ENCODE measurements at regions not wholly inside any gene's neighbourhood (a gene's known extent, or its start where the extent isn't known, plus 50 kb on each side); places are given as distances from the start of the nearest gene placed in this dataset.
A peak's percentile ranks its signal among the peaks of the same experiment; 100 is the strongest.
"Not testable (repeated sequence)": the region's sequence is repeated elsewhere in the genome, so short reads cannot be mapped to it uniquely, and the experiment has no call there.

DNA sequence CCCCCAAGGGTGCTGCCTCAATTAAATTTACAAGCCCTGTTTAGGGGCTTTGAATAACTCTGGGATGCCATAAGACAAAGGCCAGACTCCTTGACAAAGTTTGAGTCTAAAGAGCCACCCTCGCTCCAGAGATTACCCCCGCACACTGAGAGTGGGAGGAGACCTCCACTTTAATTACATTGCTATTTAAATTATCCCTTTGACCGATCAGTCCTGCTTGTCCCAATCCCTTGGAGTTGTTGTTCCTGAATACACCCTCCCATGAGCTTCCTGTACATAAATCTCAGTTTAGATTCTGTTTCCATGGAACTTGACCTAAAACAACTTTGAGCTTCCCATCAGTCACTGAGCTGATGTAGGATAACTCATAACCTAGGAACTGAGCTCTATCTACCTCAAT, 596.3 kb downstream of the PYDC2 start:
- no peak for DNase-seq

- DNase-seq, result no peak
These were observed 599.3 kb downstream of the PYDC2 start for GRCh38 chr3:192060160-192060781.

DNA sequence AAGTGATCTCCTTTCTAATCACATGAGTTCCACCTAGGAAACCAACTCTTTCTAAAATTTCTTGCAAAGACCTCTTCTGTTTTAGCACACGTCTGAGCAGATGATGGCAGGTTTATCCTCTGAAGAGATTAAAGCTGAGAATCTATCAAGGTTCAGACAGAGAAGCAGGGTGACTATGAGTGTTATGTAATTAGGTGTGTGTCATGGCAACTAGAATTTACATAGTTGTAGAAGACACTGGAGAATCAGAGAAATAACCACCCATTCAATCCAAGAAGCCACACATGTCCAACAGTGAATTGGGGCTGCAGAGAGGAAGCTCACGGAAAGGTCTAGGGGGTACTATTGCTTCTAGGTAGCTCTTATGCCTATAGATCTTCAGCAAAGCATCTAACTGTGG, 600.5 kb downstream of the PYDC2 start:
- no peak for DNase-seq

- DNase-seq, result no peak
These were observed 601.2 kb downstream of the PYDC2 start for GRCh38 chr3:192062186-192062585.

- peak; percentile 20 for DNase-seq
These were observed 602.6 kb downstream of the PYDC2 start for GRCh38 chr3:192063570-192063969.

DNA sequence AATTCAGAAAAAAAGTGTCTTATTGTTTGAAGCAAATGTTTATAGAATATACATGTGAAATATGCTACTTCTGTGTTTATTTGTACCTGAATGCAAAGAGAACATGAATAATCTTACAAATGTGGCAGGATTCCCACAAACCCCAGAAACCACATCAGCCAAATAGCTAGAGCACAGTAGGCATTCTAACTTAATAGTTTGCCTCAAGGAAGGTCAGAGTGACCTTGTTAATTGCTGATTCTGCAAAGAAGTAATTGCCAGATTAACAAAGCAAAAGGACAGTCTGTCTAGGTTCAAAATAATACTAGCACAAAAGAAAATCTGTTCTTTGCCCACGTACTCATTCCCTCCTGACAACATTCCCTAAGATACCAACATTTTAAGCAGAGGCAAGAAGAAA, 604.0 kb downstream of the PYDC2 start:
- DNase-seq, result no peak

- DNase-seq, result not testable (repeated sequence)
These were observed 605.3 kb downstream of the PYDC2 start for GRCh38 chr3:192066253-192066652.

DNA sequence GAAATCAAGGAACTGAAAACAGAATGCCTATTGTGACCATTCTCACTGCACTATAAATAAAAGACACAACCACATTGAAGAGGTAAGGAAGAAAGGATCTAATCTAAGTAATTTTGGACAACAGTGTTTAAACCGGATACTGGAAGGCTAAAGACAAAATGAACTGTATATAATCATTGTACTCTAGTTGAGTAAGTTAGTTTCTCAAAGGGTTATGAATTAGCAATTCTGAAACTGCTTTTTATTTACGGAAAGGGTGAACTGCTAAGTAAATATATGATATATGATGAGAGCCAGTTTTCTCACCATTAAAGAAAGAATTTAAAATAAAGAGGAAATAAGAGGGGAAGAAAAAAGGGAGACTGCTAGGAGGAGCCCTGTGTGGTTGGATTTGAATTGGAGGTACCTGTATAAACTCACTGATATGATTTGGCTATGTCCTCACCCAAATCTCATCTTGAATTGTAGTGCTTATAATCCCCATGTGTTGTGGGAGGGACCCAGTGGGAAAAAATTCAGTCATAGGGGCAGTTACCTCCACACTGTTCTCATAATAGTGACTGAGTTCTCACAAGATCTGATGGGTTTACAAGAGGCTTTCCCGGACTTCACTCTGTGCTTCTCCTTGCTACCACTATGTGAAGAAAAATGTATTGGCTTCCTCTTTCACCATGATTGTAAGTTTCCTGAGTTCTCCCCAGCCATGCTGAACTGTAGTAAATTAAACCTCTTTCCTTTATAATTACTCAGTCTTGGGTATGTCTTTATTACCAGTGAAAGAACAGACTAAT, 607.7 kb downstream of the PYDC2 start:
- no peak for DNase-seq

DNA sequence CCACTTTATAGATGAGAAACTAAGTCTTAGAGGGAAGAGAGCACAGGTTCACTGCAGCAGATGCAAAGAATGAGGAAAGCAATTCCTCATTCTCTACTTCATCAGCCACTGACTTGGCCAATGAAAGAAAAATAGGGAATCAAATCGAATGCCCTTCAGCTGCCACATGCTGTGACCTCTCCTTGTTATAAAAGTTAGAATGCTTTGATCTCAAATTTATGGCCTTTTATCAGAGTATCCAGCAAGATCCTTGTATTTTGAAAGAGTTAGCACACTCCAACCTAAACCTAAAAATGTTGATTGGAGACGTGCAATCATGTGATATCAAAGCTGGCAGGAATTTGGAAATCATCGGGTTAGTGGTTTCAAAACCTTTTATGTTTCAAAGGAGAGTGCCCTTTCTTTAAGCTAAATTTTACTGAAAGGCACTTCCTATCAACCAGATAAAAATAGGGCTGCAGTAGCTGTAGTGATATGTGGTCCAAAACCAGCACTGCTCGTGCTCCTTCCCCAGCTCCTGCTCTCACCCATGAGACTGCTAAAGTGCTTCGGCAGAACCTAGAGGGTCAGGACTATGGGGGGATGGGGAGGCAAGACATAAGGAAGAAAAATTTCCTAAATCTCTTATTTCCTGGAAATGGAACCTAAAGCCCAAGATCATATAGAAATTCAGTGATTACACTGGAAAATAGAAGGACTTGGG, 617.0 kb downstream of the PYDC2 start:
- no peak for DNase-seq

GRCh38 chr3:192079098-192079497, 618.1 kb downstream of the PYDC2 start:
- no peak for DNase-seq

GRCh38 chr3:192080336-192080735, 619.4 kb downstream of the PYDC2 start:
- no peak for DNase-seq

DNA sequence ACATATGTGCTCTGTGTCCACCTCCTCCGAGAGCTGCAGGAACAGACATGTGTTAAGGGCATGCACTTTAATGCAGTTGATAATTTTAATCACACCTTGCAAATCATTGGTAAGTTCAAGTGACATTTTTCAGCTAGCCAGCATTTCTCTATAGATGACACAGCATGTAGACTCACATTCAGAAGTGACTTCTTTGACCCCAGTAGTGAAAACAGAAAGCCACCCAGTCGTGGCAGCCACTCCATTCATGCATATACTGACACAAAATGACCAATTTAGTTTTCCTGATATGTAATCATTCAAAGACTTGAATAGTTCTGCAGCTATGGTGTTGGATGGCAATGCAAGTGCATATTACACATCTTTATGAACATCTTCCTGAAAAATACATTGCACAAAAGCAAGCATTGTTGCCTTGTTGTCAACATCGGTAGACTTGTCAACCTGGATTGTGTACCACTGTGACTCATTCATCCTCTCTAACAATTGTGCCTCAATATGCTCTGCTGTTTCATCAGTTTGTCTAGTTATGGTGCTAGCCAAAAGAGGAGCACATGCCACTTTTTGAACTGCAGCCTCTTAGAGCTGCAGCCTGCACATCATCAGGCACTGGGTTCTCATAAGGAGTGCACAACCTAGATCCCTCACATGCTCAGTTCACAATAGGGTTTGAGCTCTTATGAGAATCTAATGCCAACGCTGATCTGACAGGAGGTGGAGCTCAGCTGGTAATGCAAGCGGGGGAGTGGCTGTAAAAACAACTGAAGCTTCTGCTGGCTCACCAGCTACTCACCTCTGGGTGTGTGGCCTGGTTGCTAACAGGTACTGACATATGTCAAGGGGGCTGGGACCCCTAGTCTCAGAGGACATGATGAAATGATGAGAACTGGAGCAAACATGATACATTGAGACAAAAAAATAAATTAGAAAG, 622.0 kb downstream of the PYDC2 start:
- no peak for DNase-seq

Data from femur (tissue), 1 donor.